Muscle layer of colon (tissue), 2 donors: ENCODE measurements at regions not wholly inside any gene's neighbourhood (a gene's known extent, or its start where the extent isn't known, plus 50 kb on each side); places are given as distances from the start of the nearest gene placed in this dataset.
A peak's percentile ranks its signal among the peaks of the same experiment; 100 is the strongest.

Experiments used
- H3K27ac ChIP-seq: one replicate; pipeline ENCODE4 v1.7.0; 2013; ENCODE audit warnings: low read depth, mild to moderate bottlenecking, low read length, moderate library complexity
- H3K27me3 ChIP-seq, 2 donors: one replicate each; pipeline ENCODE4 v1.7.0; 2013; ENCODE audit warnings: low read length in 2 of 2, mild to moderate bottlenecking in 2 of 2; ENCODE audit not compliant: insufficient read depth in 2 of 2, control insufficient read depth in 1 of 2
- H3K36me3 ChIP-seq: one replicate; pipeline ENCODE4 v1.7.0; 2013; ENCODE audit warnings: mild to moderate bottlenecking, low read length; ENCODE audit not compliant: insufficient read depth
- H3K4me1 ChIP-seq: one replicate; pipeline ENCODE4 v1.7.0; 2013; ENCODE audit warnings: mild to moderate bottlenecking, low read length; ENCODE audit not compliant: insufficient read depth
- H3K4me3 ChIP-seq, 2 donors: one replicate each; pipeline ENCODE4 v1.7.0; 2013; ENCODE audit warnings: low read length in 2 of 2, low read depth in 1 of 2, mild to moderate bottlenecking in 1 of 2, moderate library complexity in 1 of 2
- H3K9ac ChIP-seq: one replicate; pipeline ENCODE4 v1.7.0; 2013; ENCODE audit warnings: low read length
- H3K9me3 ChIP-seq: one replicate; pipeline ENCODE4 v1.7.0; 2013; ENCODE audit warnings: mild to moderate bottlenecking, low read length
- donor health status: abdominal sarcoma.
- donor health status: Adenocarcinoma of cecum.

GRCh38 chr5:167051402-167051768 lies 1240.1 kb upstream of the WWC1 start:
- Histone ChIP-seq H3K4me1 (no peaks in the 10 kb centered on the region), H3K27ac (no peak overlapping the region), H3K36me3 (no peaks in the 10 kb centered on the region), H3K4me3 (no peak overlapping the region), H3K9me3 (no peaks in the 10 kb centered on the region), H3K9ac (no peak overlapping the region), H3K27me3 (no peaks in the 10 kb centered on the region)

DNA sequence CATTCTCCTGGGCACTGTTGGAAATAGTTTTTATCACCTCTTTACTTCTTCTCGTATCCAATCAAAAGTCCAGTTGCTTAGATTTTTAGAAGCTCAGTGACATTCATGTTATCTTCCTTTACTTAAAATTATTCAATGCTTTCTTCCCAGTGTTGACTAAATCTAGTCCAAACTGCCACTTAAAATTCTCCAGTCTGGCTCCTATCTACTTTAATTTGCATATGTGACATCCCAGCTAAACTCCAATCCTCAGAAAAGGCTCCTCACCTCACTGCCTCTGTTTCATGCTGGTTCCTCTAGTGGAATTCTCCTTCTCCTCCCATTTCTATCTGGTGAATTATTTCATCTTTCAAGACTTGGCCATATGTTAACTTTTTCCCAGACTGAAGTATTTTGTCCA lies 1238.7 kb upstream of the WWC1 start:
- H3K27ac ChIP-seq, result no peak overlapping the region
- H3K4me1 ChIP-seq, result peaks cover 5% of the 10 kb centered on the region
- no peak overlapping the region for H3K4me3 ChIP-seq
- H3K27me3 ChIP-seq, result no peaks in the 10 kb centered on the region
- H3K9me3 ChIP-seq, result no peaks in the 10 kb centered on the region
- no peak overlapping the region for H3K9ac ChIP-seq
- no peaks in the 10 kb centered on the region for H3K36me3 ChIP-seq

- no peaks in the 10 kb centered on the region for H3K36me3 ChIP-seq
- H3K4me3 ChIP-seq, result no peak overlapping the region
- no peaks in the 10 kb centered on the region for H3K27me3 ChIP-seq
- H3K9me3 ChIP-seq, result no peaks in the 10 kb centered on the region
- no peak overlapping the region for H3K27ac ChIP-seq
- H3K9ac ChIP-seq, result no peak overlapping the region
- peaks cover 9% of the 10 kb centered on the region for H3K4me1 ChIP-seq
Observed at GRCh38 chr5:167057665-167058064, 1233.8 kb upstream of the WWC1 start.

DNA sequence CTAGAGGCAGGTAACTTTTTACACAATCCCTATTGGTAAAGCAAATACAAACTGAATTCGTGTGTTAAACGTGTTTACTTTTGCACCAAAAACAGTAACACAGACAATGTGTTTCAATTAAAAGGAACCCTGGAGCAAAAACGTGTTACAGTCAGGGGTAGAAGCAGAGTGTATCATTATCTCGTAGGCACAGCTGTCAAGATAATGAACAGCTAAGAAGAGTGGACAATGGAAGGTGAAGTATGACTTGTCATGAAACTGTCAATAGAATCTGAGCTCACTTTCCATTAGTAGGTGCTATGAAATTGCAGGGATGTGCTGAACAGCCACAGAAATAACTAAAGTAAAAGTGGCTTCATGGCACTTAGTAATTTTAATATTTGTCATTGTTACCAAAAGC lies 1229.8 kb upstream of the WWC1 start:
- Histone ChIP-seq H3K27ac (no peak overlapping the region), H3K9ac (no peak overlapping the region), H3K36me3 (no peaks in the 10 kb centered on the region), H3K9me3 (no peaks in the 10 kb centered on the region), H3K4me3 (no peak overlapping the region), H3K4me1 (peaks cover 9% of the 10 kb centered on the region), H3K27me3 (no peaks in the 10 kb centered on the region)

GRCh38 chr5:167063116-167063515 lies 1228.3 kb upstream of the WWC1 start:
- Histone ChIP-seq H3K9me3 (no peaks in the 10 kb centered on the region), H3K4me1 (peaks cover under 1% of the 10 kb centered on the region), H3K27me3 (no peaks in the 10 kb centered on the region), H3K27ac (no peak overlapping the region), H3K4me3 (no peak overlapping the region), H3K36me3 (no peaks in the 10 kb centered on the region), H3K9ac (no peak overlapping the region)

DNA sequence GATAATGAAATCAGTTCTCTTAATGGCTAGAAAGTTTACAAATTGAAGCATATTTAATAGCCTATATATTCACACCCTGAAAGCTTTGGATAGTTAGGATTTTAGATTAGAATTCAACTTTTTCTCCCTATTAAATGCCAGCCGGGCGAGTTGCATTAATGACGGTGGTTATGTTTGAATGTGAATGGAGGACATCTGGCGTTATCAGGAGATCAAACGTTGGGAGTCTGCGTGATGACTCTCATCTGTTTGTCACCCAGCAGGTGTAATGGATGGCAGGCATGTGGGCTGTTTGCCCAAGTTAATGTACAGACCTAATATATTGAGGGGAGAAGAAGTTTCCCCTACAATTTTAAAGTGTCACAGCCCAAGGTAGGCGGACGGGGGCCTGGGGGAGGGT lies 1227.7 kb upstream of the WWC1 start:
- no peaks in the 10 kb centered on the region for H3K9me3 ChIP-seq
- H3K27ac ChIP-seq, result no peak overlapping the region
- H3K36me3 ChIP-seq, result no peaks in the 10 kb centered on the region
- H3K27me3 ChIP-seq, result no peaks in the 10 kb centered on the region
- no peak overlapping the region for H3K9ac ChIP-seq
- H3K4me3 ChIP-seq, result no peak overlapping the region
- no peaks in the 10 kb centered on the region for H3K4me1 ChIP-seq

- Histone ChIP-seq H3K27ac (no peak overlapping the region), H3K36me3 (no peaks in the 10 kb centered on the region), H3K4me1 (no peaks in the 10 kb centered on the region), H3K9me3 (no peaks in the 10 kb centered on the region), H3K4me3 (no peak overlapping the region), H3K27me3 (no peaks in the 10 kb centered on the region), H3K9ac (no peak overlapping the region)
Observed at GRCh38 chr5:167064198-167064776, 1227.2 kb upstream of the WWC1 start.

- H3K4me3 ChIP-seq, result no peak overlapping the region
- no peaks in the 10 kb centered on the region for H3K4me1 ChIP-seq
- no peaks in the 10 kb centered on the region for H3K27me3 ChIP-seq
- no peaks in the 10 kb centered on the region for H3K9me3 ChIP-seq
- no peak overlapping the region for H3K27ac ChIP-seq
- H3K36me3 ChIP-seq, result no peaks in the 10 kb centered on the region
- no peak overlapping the region for H3K9ac ChIP-seq
Observed at GRCh38 chr5:167065794-167066193, 1225.7 kb upstream of the WWC1 start.

DNA sequence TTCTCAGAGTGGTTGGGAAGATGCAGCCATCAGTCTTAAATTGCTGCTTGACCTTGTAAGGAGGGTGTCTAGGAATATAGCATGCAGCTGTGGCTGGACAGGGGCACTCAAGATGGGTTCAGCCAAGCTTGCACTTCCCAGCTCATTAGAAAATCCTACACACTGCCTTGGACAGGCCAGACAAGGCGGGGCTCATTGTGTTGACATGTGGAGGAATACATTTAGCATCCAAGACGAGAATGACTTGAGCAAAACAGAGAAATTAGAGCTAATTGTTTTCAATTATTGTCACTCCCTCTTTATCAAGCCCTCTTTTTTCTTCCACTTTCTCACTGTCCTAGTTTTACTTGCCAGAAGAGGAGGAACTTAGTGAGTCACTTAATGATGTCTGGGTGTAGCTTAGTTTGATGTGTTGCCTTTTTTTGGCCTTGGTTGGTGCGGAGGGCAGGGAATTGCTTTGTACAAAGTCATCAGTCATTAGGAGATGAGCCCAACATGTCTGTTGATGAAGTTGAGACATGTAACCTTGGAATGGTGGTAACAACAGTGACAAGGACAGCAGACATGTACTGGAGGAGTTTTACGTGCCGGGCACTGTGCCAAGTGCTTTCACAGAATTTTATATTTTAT lies 1219.3 kb upstream of the WWC1 start:
- H3K9me3 ChIP-seq, result no peaks in the 10 kb centered on the region
- H3K36me3 ChIP-seq, result no peaks in the 10 kb centered on the region
- no peaks in the 10 kb centered on the region for H3K4me1 ChIP-seq
- H3K4me3 ChIP-seq, result no peak overlapping the region
- H3K9ac ChIP-seq, result no peak overlapping the region
- H3K27ac ChIP-seq, result no peak overlapping the region
- no peaks in the 10 kb centered on the region for H3K27me3 ChIP-seq

- no peaks in the 10 kb centered on the region for H3K4me1 ChIP-seq
- H3K9me3 ChIP-seq, result no peaks in the 10 kb centered on the region
- no peaks in the 10 kb centered on the region for H3K36me3 ChIP-seq
Observed at GRCh38 chr5:167081561-167081960, 1209.9 kb upstream of the WWC1 start.

DNA sequence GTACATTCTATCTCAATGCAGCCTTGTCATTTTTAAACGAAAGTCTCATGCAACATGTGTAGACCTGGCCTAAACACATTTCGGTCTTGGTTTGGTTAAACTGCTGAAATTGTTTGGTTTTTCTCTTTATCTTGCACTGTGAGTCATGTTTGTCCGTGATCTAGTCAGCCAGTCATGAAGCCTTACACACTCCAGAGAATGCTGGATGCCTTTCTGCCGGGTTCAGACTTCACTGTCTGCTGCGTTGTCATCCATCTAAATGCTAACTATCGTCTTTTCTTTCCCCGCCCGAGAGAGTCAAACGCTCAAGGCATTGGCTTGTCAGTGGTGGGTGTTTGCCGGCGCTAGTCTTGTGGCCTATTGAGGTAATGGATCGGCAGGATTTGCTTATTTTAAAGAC lies 1194.6 kb upstream of the WWC1 start:
- Histone ChIP-seq H3K4me1 (no peaks in the 10 kb centered on the region), H3K27ac (no peak overlapping the region), H3K36me3 (no peaks in the 10 kb centered on the region), H3K9ac (no peak overlapping the region), H3K4me3 (no peak overlapping the region), H3K9me3 (no peaks in the 10 kb centered on the region), H3K27me3 (no peaks in the 10 kb centered on the region)

More at GRCh38 chr5:167081561-167081960, 1209.9 kb upstream of the WWC1 start:
- H3K27me3 ChIP-seq, result no peaks in the 10 kb centered on the region
- H3K27ac ChIP-seq, result peak overlapping the region; percentile 52
- no peak overlapping the region for H3K9ac ChIP-seq
- H3K4me3 ChIP-seq, result no peak overlapping the region

DNA sequence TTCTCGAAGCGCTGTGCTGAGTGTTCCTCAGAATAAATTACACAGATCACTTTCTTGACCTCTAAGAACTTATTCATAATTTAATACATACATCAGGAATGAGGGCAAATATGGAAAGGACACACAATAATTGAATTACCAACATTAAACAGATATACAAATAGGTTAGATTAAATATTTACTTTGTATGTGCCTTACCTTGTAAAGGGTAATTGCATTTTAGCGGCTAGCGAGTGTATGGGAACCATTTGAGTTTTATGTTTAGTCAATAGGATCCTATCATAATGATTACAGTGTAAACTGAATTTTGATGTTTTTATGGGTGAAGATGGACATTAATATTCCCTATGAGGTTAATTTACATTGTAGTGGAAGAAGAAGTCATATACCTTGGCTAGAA lies 1187.1 kb upstream of the WWC1 start:
- Histone ChIP-seq H3K27ac (no peak overlapping the region), H3K4me1 (no peaks in the 10 kb centered on the region), H3K36me3 (no peaks in the 10 kb centered on the region), H3K4me3 (no peak overlapping the region), H3K27me3 (no peaks in the 10 kb centered on the region), H3K9ac (no peak overlapping the region), H3K9me3 (no peaks in the 10 kb centered on the region)
